HL-60 (cell line): ENCODE measurements at regions not wholly inside any gene's neighbourhood (a gene's known extent, or its start where the extent isn't known, plus 50 kb on each side); places are given as distances from the start of the nearest gene placed in this dataset.

ENCODE experiments used
- DNase-seq, 2 experiments: peaks; one replicate each; pipeline ENCODE4 v3.0.0-alpha.2; 2010 to 2020; ENCODE audit warnings: low read depth in 1 of 2, low spot score in 1 of 2
- H3K27ac ChIP-seq: fragments of 250-450 bp; sonication (Bioruptor Pico); replicated peaks from 2 replicates; pipeline ENCODE4 v1.5.1; 2020; ENCODE audit warnings: mild to moderate bottlenecking, moderate library complexity
- H3K27me3 ChIP-seq: fragments of 250-450 bp; sonication (Bioruptor Pico); 2 replicates; pipeline ENCODE4 v1.5.1; 2021; ENCODE audit warnings: mild to moderate bottlenecking, moderate library complexity; ENCODE audit not compliant: insufficient read depth, poor library complexity, severe bottlenecking
- H3K4me3 ChIP-seq: replicated peaks from 2 replicates; pipeline ENCODE4 v1.5.1; 2011; ENCODE audit warnings: mild to moderate bottlenecking, control low read depth, low read length; ENCODE audit not compliant: insufficient read depth
- CTCF ChIP-seq: IDR thresholded peaks from one replicate; pipeline ENCODE4 v1.5.1; 2011; ENCODE audit warnings: low read length, control low read depth, inconsistent platforms; ENCODE audit not compliant: insufficient read depth
- GABPA ChIP-seq: IDR thresholded peaks from 2 replicates; pipeline ENCODE4 v1.6.1; 2012; ENCODE audit warnings: low read depth
- POLR2AphosphoS5 ChIP-seq: IDR thresholded peaks from 2 replicates; pipeline ENCODE4 v1.6.1; 2012; ENCODE audit warnings: low read depth
- REST ChIP-seq: IDR thresholded peaks from 2 replicates; pipeline ENCODE4 v1.6.1; 2012; ENCODE audit warnings: low read depth; ENCODE audit not compliant: insufficient replicate concordance
- SPI1 ChIP-seq: IDR thresholded peaks from 2 replicates; pipeline ENCODE4 v1.6.1; 2012; ENCODE audit warnings: low read depth, mild to moderate bottlenecking, borderline replicate concordance

GRCh38 chr10:78383378-78384048 lies 349.9 kb downstream of the RPS24 start:
- H3K27ac ChIP-seq = no peak overlapping the region
- no peak for DNase-seq
- H3K4me3 ChIP-seq = no peak overlapping the region
- no peak for TF ChIP-seq CTCF
- H3K27me3 ChIP-seq = no peaks in the 10 kb centered on the region

- Histone ChIP-seq H3K4me3 (no peak overlapping the region), H3K27me3 (no peaks in the 10 kb centered on the region), H3K27ac (no peak overlapping the region)
- no peak for DNase-seq
- no peak for TF ChIP-seq REST
- no peak for TF ChIP-seq GABPA
- TF ChIP-seq POLR2AphosphoS5 = no peak
- TF ChIP-seq CTCF = no peak
- no peak for TF ChIP-seq SPI1
Measured at GRCh38 chr10:78384049-78384431, 350.4 kb downstream of the RPS24 start.

GRCh38 chr10:78385599-78385998 lies 351.9 kb downstream of the RPS24 start:
- no peak overlapping the region for H3K4me3 ChIP-seq
- no peak overlapping the region for H3K27ac ChIP-seq
- no peak for DNase-seq
- no peaks in the 10 kb centered on the region for H3K27me3 ChIP-seq
- TF ChIP-seq SPI1 (no peak), POLR2AphosphoS5 (no peak), CTCF (no peak), REST (no peak), GABPA (no peak)

- Histone ChIP-seq H3K27me3 (no peaks in the 10 kb centered on the region), H3K4me3 (no peak overlapping the region), H3K27ac (no peak overlapping the region)
- DNase-seq = no peak
- TF ChIP-seq CTCF = no peak
- no peak for TF ChIP-seq GABPA
- no peak for TF ChIP-seq POLR2AphosphoS5
- TF ChIP-seq SPI1 = no peak
- no peak for TF ChIP-seq REST
Measured at GRCh38 chr10:78386509-78386908, 352.8 kb downstream of the RPS24 start.
